GM21526 (cell line): ENCODE measurements at regions not wholly inside any gene's neighbourhood (a gene's known extent, or its start where the extent isn't known, plus 50 kb on each side); places are given as distances from the start of the nearest gene placed in this dataset.

ENCODE experiments used
- ATAC-seq: cut with Tn5 transposase; IDR thresholded peaks from one replicate; pipeline ENCODE4 v1.9.1; 2021; ENCODE audit warnings: moderate library complexity; ENCODE audit not compliant: unreplicated experiment, low FRiP score

DNA sequence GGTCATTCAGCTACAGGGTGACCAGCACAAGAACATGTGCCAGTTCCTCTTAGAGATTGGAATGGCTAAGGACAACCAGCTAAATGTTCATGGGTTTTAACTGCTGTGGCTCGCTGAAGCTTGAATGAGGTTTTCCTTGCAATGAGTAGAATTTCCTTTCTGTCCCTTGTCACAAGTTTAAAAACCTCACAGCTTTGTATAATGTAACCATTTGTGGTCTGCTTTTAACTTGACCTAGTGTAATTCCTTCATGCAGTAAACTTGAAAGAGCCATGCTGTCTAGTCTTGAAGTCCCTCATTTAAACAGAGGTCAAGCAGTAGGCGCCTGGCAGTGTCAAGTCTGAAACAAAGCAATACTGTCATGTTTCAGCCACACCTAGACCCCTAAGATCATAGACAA, 181.3 kb upstream of the DMRT1 start:
- ATAC-seq = no peak

DNA sequence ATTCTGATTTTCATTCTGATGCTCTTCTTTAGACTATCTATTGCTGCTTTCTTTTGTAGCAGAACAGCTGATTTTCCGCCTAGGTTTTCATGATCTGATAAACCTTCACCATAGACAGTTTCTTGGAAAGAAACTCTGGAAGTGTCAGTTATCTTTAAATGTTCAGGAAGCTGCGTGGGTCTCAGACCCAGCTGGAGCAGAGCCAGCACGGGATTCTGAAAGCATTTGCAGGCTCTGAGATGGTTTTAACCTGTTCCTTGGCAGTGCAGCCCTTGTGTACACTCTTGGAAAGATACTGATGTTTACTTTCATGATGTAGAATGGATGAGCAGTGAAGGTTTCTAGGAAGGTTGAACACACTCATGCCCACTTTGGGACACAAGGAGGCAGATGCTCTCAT, 178.0 kb upstream of the DMRT1 start:
- ATAC-seq = no peak

DNA sequence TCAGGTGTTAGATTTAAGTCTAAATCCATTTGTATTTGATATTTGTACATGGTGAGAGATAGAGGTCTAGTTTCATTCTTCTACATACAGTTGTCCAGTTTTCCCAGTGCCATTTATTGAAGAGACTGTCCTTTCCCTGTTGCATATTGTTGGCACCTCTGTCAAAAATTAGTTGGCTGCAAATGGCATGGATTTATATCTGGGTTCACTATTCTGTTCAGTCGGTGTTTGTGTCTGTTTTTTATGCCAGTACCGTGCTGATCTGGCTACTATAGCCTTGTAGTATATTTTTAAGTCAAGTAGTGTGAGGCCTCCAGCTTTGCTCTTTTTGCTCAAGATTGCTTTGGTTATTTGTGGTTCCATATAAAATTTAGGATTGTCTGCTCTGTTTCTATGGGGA, 176.2 kb upstream of the DMRT1 start:
- ATAC-seq = no peak

DNA sequence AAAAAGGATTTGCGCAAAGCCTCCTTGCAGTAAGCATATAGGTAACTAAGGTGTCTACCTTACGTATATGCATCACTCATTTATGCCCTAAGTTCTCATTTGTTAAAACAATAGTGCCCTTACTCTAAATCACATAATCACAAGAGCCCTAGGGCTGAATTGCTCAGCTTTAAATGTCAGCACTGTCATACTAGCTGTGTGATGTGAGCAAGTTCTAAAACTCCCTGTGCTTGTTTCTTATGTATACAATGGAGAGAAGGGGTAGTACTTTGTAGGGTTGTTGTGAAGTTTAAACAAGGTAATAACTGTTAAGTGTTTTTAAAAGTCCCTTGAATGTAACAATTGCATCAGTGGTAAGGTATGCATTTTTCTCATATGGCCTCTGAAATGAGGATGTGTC, 169.5 kb upstream of the DMRT1 start:
- ATAC-seq = no peak

DNA sequence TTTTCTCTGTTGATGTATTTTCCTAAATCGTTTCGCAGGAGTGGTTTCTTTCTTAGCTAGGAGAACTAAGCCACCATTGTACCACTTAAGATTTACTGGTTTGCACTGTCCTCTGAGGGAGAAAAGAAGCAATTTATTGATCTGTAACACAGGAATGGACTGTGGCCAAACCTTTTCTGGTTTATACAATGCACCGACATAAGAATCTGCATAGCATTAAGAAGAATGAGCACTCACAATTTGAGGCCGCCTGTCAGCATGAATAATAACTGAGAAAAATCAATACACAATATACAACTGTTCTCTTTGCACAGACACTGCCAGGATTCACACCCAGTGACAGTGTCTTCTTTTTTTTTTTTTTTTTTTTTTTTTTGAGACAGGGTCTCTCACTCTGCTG, 168.6 kb upstream of the DMRT1 start:
- no peak for ATAC-seq

DNA sequence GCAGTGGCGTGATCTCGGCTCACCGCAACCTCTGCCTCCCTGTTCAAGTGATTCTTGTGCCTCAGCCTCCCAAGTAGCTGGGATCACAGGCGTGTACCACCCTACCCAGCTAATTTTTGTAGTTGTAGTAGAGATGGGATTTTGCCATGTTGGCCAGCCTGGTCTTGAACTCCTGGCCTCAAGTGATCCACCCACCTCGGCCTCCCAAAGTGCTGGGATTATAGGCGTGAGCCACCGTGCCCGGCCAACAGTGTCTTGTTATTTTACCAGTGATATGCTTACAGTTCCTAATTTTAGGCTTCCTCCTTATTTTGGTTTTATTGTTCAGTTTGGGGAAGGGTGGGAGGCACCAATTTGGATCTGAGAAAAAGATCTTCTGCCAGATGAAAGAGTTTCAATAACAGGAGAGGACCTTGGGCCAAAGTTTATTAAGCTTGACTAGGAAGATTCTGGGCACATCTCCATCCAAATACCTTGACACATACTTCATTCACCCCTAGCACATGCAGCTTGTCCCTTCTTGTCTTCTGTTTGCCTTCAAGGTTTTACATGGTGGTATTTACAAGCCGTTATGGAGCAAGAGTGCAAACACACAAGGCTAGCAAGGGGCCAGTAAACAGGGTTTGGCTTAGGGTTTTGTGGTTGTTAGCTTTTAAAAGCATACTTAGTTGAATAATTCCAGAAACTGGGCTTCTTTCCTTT, 168.1 kb upstream of the DMRT1 start:
- no peak for ATAC-seq

- ATAC-seq = no peak
Measured at GRCh38 chr9:673966-674526, 167.5 kb upstream of the DMRT1 start.

DNA sequence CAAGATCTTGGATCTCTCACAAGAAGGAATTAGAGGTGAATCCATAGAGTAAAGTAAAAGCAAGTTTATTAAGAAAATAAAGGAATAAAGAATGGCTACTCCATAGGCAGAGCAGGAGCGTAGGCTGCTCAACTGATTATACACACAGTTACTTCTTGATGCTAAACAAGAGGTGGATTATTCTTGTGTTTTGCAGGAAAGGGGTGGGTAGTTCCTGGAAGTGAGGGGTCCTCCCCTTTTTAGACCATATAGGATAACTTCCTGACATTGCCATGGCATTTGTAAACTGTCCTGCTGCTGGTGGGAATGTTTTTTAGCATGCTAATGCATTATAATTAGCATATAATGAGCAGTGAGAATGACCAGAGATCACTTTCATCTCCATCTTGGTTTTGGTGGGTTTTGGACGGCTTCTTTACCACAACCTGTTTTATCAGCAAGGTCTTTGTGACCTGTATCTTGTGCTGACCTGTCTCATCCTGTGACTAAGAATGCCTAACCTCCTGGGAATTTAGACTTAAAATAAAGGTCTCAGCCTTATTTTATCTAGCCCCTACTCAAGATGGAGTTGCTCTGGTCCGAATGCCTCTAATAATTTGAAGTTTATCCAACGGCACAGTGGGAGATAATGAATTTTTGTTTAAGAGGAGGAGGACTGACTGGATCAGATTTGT, 165.7 kb upstream of the DMRT1 start:
- no peak for ATAC-seq

- no peak for ATAC-seq
Measured at GRCh38 chr9:676780-677438, 164.6 kb upstream of the DMRT1 start.

GRCh38 chr9:677461-678097, 163.9 kb upstream of the DMRT1 start:
- ATAC-seq = no peak

GRCh38 chr9:678897-679296, 162.6 kb upstream of the DMRT1 start:
- ATAC-seq = no peak

DNA sequence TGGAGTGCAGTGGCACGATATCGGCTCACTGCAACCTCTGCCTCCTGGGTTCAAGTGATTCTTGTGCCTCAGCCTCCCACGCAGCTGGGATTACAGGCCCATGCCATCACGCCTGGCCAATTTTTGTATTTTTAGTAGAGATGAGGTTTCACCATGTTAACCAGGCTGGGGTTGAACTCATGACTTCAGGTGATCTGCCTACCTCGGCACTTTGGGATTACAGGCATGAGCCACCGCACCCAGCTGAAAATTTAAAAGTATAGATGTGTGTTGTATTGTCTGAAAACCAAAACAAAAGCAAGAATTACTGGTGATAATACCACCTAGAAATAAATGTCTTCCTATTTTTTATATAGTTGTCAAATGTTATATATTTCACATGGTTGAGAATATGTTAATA, 162.0 kb upstream of the DMRT1 start:
- ATAC-seq = no peak

DNA sequence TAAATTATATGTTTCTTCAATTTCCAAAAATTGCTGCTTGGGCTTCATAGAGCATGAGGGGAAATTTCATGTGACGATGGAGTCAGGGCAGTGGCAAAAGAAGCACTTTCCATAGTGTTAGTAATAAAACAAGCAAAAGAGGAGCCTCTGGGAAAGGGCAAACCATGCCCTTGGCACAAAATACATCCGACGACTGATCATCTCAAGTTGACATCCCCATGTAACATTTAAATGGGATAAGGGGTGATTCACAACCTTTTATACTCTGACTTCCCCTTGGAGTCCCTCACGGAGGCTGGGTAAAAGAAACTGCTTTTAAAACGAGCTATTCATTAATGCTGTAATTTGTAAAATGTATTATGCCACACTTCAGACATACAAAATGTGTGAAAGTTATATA, 161.4 kb upstream of the DMRT1 start:
- ATAC-seq = no peak

DNA sequence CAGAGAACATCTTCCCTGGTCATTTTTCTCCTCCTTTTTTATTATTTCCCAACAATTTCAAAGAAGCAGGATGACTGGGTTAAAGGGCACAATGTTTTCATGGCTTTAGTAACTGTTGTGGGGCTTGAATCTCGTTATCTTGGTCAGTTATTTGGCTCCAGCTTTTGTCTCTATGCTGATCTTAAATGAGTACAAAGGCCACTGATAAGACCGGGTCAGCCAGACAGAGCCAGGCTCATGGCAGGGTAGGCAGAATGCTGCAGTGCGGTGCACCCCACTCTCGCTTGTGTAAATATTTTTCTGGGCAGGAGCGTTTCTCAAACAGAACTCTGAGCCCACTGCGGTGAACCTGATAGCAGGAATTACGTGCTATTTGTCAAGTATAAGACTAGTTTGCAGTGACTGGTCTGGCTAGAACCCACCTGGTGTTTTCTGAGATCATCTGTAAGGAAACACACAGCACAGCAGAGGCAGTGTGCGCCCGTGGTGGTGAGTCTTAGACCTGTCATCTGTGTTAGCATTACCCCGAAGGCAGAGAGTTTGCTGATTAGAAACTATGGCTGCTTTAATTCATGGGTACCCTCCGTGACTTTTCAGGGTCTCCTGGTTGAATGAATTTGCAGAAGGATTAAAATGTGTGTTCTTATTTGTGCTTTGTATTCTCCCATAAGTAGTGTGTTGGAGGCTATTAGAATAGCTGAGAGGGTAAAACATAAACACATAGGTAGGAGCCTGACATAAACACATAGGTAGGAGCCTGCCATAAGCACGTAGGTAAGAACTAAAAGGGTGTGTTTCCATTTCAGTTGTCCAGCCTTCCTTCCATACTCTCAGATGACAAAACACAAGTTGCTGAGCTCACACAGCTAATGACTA, 158.6 kb upstream of the DMRT1 start:
- no peak for ATAC-seq

DNA sequence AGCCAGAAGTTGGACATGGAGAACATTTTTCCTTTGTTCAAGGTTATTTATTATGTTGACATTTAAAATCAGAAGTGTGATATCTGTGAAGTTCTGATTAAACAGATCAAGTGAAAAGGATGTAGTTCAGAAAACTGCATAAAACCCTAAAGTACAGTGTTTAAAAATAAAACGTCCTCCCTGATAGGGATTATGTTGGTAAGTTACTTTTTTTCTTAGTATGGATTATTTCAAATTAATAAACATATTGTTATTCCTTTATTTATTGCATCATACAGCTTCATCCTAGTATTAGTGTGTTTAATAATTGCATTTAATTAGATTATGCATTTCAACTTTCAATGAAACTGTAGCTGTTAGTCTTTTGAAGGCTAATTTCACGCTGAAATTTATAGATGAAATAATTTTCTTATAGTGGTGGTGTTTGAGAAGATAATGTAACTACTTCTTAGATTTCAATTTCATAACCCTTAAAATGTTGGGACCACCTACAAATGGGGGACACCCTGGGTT, 157.9 kb upstream of the DMRT1 start:
- no peak for ATAC-seq

DNA sequence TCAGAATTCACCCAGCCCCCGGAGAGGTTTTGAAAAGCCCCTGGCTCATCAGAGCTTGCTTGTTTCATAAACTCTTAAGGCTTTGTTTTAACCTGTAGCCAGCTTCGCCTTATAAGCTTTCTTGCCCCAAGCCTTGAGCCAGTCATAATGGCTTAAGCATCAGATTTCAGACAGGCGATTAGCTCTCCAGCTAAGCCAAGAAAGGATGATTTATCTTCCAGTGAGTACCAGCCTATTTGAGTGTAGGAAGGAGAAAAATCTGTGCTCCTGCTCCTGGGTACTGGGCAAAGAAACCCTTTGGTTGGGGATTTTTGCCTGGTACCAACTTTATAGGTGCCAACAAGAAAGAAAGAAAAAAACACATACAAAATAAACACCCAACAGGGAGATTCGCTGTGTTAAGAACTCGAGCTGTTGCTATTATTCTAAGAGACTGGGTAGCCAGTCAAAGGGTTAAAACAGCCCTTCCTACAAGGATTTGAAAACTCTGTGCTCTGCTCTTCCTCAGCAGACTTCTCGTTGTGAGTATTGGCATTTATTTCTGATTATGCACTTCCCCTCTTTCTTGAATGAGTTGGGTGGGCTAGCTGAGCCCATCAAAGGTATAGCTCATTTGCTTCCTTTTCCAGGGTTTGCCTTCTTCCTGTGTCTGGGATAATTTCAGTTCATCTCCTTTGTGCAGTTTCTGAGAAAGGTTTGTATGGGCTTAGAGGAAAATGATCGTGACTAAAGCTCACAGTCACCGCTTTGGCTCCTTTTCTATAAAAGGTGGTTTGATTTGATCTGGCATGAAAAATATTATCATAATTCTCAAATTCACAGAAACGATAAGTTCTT, 157.2 kb upstream of the DMRT1 start:
- ATAC-seq = no peak

- ATAC-seq = no peak
Measured at GRCh38 chr9:684941-685340, 156.6 kb upstream of the DMRT1 start.

DNA sequence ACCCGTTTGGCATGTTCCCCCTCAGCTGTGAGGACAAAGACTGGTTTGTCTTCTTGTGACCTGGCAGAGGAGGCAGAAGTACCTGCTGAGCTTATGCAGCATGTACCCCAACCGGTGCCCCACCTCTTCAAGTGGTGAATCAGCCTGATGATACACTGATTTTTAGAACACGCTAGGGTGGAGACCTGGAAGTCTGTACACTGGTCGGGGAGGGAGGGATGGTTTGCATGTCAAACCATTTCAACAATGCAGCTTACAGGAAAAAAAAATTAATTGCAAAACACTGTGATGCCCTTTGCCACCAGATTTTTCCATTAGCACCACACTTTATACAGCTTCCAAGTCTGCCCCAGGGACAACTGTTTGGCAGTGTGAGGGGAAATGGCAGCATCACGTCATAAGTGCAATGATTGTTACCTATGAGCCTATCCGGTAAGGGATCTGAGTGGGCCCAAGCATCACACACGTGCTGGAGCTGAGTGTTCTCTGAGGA, 155.1 kb upstream of the DMRT1 start:
- ATAC-seq = no peak
